Uterus (tissue), 3 donors: ENCODE measurements at regions not wholly inside any gene's neighbourhood (a gene's known extent, or its start where the extent isn't known, plus 50 kb on each side); places are given as distances from the start of the nearest gene placed in this dataset.

Source experiments
- DNase-seq, 2 donors: peaks; one replicate each; pipeline ENCODE4 v3.0.0-alpha.2; 2019 to 2020
- H3K27ac ChIP-seq, 2 donors: fragments of 200-600 bp; sonication (generic); 1 replicate in 1 of 2; 2 replicates in 1 of 2; pipeline ENCODE4 v1.5.1; 2016 to 2018
- H3K27me3 ChIP-seq, 2 donors: fragments of 200-600 bp; sonication (generic); one replicate each; pipeline ENCODE4 v1.5.1; 2018 to 2019; ENCODE audit warnings: control low read depth in 1 of 2
- H3K36me3 ChIP-seq, 2 donors: fragments of 200-600 bp; sonication (generic); one replicate each; pipeline ENCODE4 v1.5.1; 2019; ENCODE audit warnings: control low read depth in 1 of 2
- H3K4me1 ChIP-seq, 2 donors: fragments of 200-600 bp; sonication (generic); one replicate each; pipeline ENCODE4 v1.5.1; 2018 to 2019; ENCODE audit warnings: control low read depth in 1 of 2
- H3K4me3 ChIP-seq, 2 donors: fragments of 200-600 bp; sonication (generic); 1 replicate in 1 of 2; 2 replicates in 1 of 2; pipeline ENCODE4 v1.5.1; 2018 to 2019; ENCODE audit warnings: mild to moderate bottlenecking in 1 of 2
- H3K9me3 ChIP-seq, 2 donors: fragments of 200-600 bp; sonication (generic); one replicate each; pipeline ENCODE4 v1.5.1; 2019; ENCODE audit warnings: control low read depth in 1 of 2
- POLR2A ChIP-seq, 2 donors: fragments of 450-650 bp; IDR thresholded peaks; one replicate each; pipeline ENCODE4 v1.6.1; 2016; ENCODE audit warnings: antibody characterized with exemption in 2 of 2, mild to moderate bottlenecking in 1 of 2, moderate library complexity in 1 of 2
- intact Hi-C: fragments of 100-400 bp; cut with DNase I; formaldehyde crosslinking; loops from one replicate; pipeline ENCODE4 v1.15.1; 2023; ENCODE audit warnings: low total_unique reads
- TF ChIP-seq, protein P1 (sequence below), 4 experiments: fragments of 200-600 bp in 2 of 4; fragments of 450-650 bp in 2 of 4; sonication (generic) in 2 of 4; IDR thresholded peaks; one replicate each; pipeline ENCODE4 v1.5.1; 2016 to 2019; ENCODE audit warnings: antibody characterized with exemption in 4 of 4, mild to moderate bottlenecking in 2 of 4, moderate library complexity in 1 of 4
- donor health status: DM: yes; HTN: yes; CAD: no.

DNA sequence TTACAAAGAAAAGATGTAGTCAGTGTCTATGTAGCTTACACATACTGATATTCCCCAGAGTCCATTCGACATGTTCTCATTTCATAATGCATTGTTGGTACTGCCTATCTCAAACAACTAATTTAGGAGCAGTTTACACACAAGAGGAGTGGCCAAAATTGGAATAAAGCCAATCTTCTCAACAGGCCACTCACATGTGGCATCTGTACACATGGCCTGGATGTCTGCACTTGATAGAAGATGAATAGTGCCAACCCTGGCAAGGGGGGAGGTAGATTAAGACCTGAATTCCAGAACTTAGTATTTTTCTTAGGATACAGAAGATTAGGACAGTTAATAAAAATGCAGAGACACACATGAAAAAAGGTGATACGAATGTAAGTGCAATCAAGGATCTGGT is 125.3 kb upstream of the STARD3NL start:
- no peaks in the 10 kb centered on the region for H3K36me3 ChIP-seq
- H3K4me3 ChIP-seq, result no peak overlapping the region
- no peak for TF ChIP-seq POLR2A (IDR thresholded peaks at IDR 0.05)
- TF ChIP-seq, protein P1, sequence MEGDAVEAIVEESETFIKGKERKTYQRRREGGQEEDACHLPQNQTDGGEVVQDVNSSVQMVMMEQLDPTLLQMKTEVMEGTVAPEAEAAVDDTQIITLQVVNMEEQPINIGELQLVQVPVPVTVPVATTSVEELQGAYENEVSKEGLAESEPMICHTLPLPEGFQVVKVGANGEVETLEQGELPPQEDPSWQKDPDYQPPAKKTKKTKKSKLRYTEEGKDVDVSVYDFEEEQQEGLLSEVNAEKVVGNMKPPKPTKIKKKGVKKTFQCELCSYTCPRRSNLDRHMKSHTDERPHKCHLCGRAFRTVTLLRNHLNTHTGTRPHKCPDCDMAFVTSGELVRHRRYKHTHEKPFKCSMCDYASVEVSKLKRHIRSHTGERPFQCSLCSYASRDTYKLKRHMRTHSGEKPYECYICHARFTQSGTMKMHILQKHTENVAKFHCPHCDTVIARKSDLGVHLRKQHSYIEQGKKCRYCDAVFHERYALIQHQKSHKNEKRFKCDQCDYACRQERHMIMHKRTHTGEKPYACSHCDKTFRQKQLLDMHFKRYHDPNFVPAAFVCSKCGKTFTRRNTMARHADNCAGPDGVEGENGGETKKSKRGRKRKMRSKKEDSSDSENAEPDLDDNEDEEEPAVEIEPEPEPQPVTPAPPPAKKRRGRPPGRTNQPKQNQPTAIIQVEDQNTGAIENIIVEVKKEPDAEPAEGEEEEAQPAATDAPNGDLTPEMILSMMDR (IDR thresholded peaks at IDR 0.05), result no peak
- H3K27me3 ChIP-seq, result no peaks in the 10 kb centered on the region
- no peaks in the 10 kb centered on the region for H3K4me1 ChIP-seq
- no peak overlapping the region for H3K27ac ChIP-seq
- no peak for DNase-seq
- intact Hi-C loops, result no loop called here
- peaks cover 0 to 11% of the 10 kb centered on the region in 2 donors for H3K9me3 ChIP-seq

DNA sequence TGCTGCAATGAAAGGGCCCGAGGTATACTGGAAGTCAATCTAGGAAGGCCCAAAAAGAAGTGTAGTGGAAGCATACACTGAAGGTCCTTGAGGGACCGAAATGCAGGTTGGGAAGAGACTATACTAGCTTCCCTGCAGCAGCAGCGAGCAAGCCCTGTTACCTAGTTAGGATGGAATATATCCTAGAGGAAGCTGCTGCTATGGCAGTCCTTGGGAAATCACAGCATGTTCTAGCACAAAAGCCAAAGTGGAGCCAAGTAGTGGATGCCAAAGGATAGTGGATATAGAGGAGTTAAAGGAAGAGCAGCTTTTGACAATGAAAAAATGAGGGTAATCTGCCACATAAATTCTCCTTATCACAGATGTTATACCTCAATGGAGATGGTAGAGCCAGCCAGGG is 123.8 kb upstream of the STARD3NL start:
- H3K9me3 ChIP-seq, result peaks cover 0 to under 1% of the 10 kb centered on the region in 2 donors
- no peaks in the 10 kb centered on the region for H3K4me1 ChIP-seq
- no peak overlapping the region for H3K4me3 ChIP-seq
- no peak overlapping the region for H3K27ac ChIP-seq
- TF ChIP-seq, protein P1 (IDR thresholded peaks at IDR 0.05), result no peak
- TF ChIP-seq POLR2A (IDR thresholded peaks at IDR 0.05), result no peak
- no peaks in the 10 kb centered on the region for H3K27me3 ChIP-seq
- no peaks in the 10 kb centered on the region for H3K36me3 ChIP-seq
- intact Hi-C loops, result no loop called here
- no peak for DNase-seq

DNA sequence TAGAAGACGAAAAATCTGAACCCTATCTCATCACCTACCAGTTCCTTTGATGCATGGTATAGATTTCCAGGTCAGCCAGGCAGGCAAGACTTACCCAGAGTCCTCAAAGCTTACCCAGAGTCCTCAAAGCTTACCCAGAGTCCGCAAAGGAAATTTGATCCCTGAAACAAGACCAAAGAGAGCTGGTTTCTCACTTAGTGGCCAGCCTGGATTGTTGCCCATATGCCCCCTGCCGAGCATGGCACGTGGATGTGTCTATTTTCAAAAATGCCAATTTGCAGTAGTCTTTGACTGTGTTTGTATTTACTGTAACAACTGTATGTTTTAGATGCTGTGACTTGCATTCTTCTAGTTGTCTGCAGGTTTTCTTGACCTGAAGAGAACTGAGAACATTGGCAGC is 120.2 kb upstream of the STARD3NL start:
- H3K36me3 ChIP-seq, result no peaks in the 10 kb centered on the region
- no peaks in the 10 kb centered on the region for H3K27me3 ChIP-seq
- DNase-seq, result no peak
- no peaks in the 10 kb centered on the region for H3K9me3 ChIP-seq
- H3K4me3 ChIP-seq, result no peak overlapping the region
- intact Hi-C loops, result no loop called here
- TF ChIP-seq, protein P1 (IDR thresholded peaks at IDR 0.05), result no peak
- TF ChIP-seq POLR2A (IDR thresholded peaks at IDR 0.05), result no peak
- H3K27ac ChIP-seq, result no peak overlapping the region
- H3K4me1 ChIP-seq, result no peaks in the 10 kb centered on the region

DNA sequence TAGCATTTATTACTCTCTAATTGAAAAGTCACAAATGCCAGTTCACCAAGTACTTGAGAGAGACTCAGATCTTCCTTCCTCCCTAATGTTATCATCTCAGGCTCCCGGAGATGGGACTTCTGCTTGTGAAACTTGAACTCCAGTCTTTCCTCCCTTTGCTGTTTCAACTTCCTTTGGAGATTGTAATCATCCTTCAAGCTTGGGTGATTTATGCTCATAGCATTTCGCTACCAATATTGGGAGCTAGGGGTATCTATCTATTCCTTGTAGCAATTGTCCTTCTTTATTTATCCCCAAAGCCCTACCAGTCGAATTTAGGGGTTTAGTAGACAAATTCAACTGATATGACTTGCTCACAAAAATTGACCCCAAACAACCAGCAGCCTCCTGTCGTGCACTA is 117.9 kb upstream of the STARD3NL start:
- Histone ChIP-seq H3K4me3 (no peak overlapping the region), H3K9me3 (no peaks in the 10 kb centered on the region), H3K27me3 (no peaks in the 10 kb centered on the region), H3K36me3 (no peaks in the 10 kb centered on the region), H3K27ac (no peak overlapping the region), H3K4me1 (no peaks in the 10 kb centered on the region)
- DNase-seq, result no peak
- TF ChIP-seq POLR2A (IDR thresholded peaks at IDR 0.05), result no peak
- TF ChIP-seq, protein P1 (IDR thresholded peaks at IDR 0.05), result no peak
- intact Hi-C loops, result no loop called here

DNA sequence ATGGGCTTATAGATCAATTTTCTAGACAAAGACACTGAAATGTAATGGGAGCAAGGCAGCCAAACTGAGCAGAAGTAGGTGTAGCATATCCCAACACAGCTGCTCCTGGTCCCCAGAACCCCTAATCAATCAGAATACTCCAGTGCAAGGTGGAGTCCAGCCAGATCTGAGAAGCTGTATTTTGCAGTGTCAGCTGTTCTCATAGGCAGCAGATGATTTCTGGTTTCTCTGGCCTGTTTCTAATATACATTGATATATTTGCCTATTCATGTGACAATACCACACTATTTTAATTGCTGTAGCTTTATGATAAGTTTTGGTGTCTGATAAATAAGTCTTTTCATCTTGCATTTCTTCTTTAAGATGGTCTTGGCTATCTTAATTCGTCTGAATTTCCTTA is 117.4 kb upstream of the STARD3NL start:
- DNase-seq, result no peak
- H3K4me3 ChIP-seq, result no peak overlapping the region
- no peaks in the 10 kb centered on the region for H3K36me3 ChIP-seq
- TF ChIP-seq POLR2A (IDR thresholded peaks at IDR 0.05), result no peak
- TF ChIP-seq, protein P1 (IDR thresholded peaks at IDR 0.05), result no peak
- H3K27ac ChIP-seq, result no peak overlapping the region
- intact Hi-C loops, result no loop called here
- no peaks in the 10 kb centered on the region for H3K9me3 ChIP-seq
- H3K27me3 ChIP-seq, result no peaks in the 10 kb centered on the region
- H3K4me1 ChIP-seq, result no peaks in the 10 kb centered on the region
